ENCODE measurements at regions not wholly inside any gene's neighbourhood (a gene's known extent, or its start where the extent isn't known, plus 50 kb on each side); places are given as distances from the start of the nearest gene placed in this dataset.

GRCh38 chr14:95402578-95402977 is 82.9 kb upstream of the CLMN start:
- H3K4me1 ChIP-seq = peaks cover 0 to 9% (median 0%) of the 10 kb centered on the region in 4 donors
- H3K27ac ChIP-seq = no peak overlapping the region
- no peaks in the 10 kb centered on the region for H3K9me3 ChIP-seq
- H3K36me3 ChIP-seq = no peaks in the 10 kb centered on the region
- H3K27me3 ChIP-seq = no peaks in the 10 kb centered on the region
- no peak for DNase-seq (ENCODE audit: low spot score in 2 of 2)
- TF ChIP-seq EP300 (IDR thresholded peaks at IDR 0.05) = no peak
- TF ChIP-seq POLR2A (IDR thresholded peaks at IDR 0.05) = no peak
- TF ChIP-seq CTCF (IDR thresholded peaks at IDR 0.05) = no peak
- WGBS, 2 donors = 56% methylated on average over 5 of the region's 5 CpGs
- H3K4me3 ChIP-seq = no peak overlapping the region

GRCh38 chr14:95402176-95402575 is 82.5 kb upstream of the CLMN start:
- H3K27me3 ChIP-seq = no peaks in the 10 kb centered on the region
- peaks cover 0 to 7% (median 0%) of the 10 kb centered on the region in 4 donors for H3K4me1 ChIP-seq
- no peak overlapping the region for H3K4me3 ChIP-seq
- no peak overlapping the region for H3K27ac ChIP-seq
- no peaks in the 10 kb centered on the region for H3K36me3 ChIP-seq
- no peak for TF ChIP-seq POLR2A (IDR thresholded peaks at IDR 0.05)
- no peak for TF ChIP-seq EP300 (IDR thresholded peaks at IDR 0.05)
- no peak for TF ChIP-seq CTCF (IDR thresholded peaks at IDR 0.05)
- DNase-seq (ENCODE audit: low spot score in 2 of 2) = no peak
- H3K9me3 ChIP-seq = no peaks in the 10 kb centered on the region
- 54 to 70% methylated on average over 2 of the region's 2 CpGs for WGBS, 2 donors

GRCh38 chr14:95398630-95399547 is 79.2 kb upstream of the CLMN start:
- Histone ChIP-seq H3K27ac (no peak overlapping the region), H3K27me3 (no peaks in the 10 kb centered on the region), H3K4me3 (no peak overlapping the region), H3K4me1 (peaks cover 0 to 7% (median 0%) of the 10 kb centered on the region in 4 donors), H3K9me3 (no peaks in the 10 kb centered on the region), H3K36me3 (no peaks in the 10 kb centered on the region)
- 89 to 90% methylated on average over 15 of the region's 15 CpGs for WGBS, 2 donors
- DNase-seq (ENCODE audit: low spot score in 2 of 2) = no peak
- TF ChIP-seq CTCF (IDR thresholded peaks at IDR 0.05) (no peak), EP300 (IDR thresholded peaks at IDR 0.05) (no peak), POLR2A (IDR thresholded peaks at IDR 0.05) (no peak)

- no peak for TF ChIP-seq POLR2A (IDR thresholded peaks at IDR 0.05)
- TF ChIP-seq EP300 (IDR thresholded peaks at IDR 0.05) = no peak
- no peak for TF ChIP-seq CTCF (IDR thresholded peaks at IDR 0.05)
- 74 to 90% methylated on average over 6 of the region's 6 CpGs for WGBS, 2 donors
- H3K27ac ChIP-seq = no peak overlapping the region
Measured at GRCh38 chr14:95397325-95397724, 77.6 kb upstream of the CLMN start.

GRCh38 chr14:95396221-95396620 is 76.5 kb upstream of the CLMN start:
- H3K9me3 ChIP-seq = no peaks in the 10 kb centered on the region
- H3K27ac ChIP-seq = no peak overlapping the region
- TF ChIP-seq POLR2A (IDR thresholded peaks at IDR 0.05) (no peak), EP300 (IDR thresholded peaks at IDR 0.05) (no peak), CTCF (IDR thresholded peaks at IDR 0.05) (no peak)
- H3K36me3 ChIP-seq = no peaks in the 10 kb centered on the region
- H3K4me1 ChIP-seq = no peaks in the 10 kb centered on the region
- DNase-seq (ENCODE audit: low spot score in 2 of 2) = no peak
- H3K27me3 ChIP-seq = no peaks in the 10 kb centered on the region
- 71 to 85% methylated on average over 4 of the region's 4 CpGs for WGBS, 2 donors
- no peak overlapping the region for H3K4me3 ChIP-seq

More at GRCh38 chr14:95397325-95397724, 77.6 kb upstream of the CLMN start:
- Histone ChIP-seq H3K4me3 (no peak overlapping the region), H3K36me3 (no peaks in the 10 kb centered on the region), H3K9me3 (no peaks in the 10 kb centered on the region), H3K4me1 (peaks cover 0 to 4% (median 0%) of the 10 kb centered on the region in 4 donors), H3K27me3 (no peaks in the 10 kb centered on the region)
- no peak for DNase-seq (ENCODE audit: low spot score in 2 of 2)

Data from tibial nerve (tissue), 4 donors.